ENCODE measurements at regions not wholly inside any gene's neighbourhood (a gene's known extent, or its start where the extent isn't known, plus 50 kb on each side); places are given as distances from the start of the nearest gene placed in this dataset.

DNA sequence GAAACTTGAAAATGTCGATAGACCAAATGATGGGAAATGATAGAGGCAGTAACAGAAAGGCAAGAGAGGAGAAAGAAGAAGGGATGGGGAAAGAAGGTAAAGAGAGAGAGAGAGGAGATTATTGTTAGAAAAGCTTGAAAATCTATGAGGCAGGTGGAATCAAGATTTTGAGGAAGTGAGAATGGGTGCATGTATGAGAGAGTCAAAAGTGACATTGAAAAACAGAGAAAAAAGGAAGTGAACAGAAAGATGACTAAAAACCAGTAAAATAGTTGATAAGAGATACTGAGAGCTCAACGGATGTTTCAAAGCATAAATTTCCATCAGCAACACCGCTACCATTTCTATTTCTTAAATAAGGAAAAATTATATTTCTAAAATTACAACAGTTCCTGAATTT is 327.4 kb upstream of the CWC22 start:
- Histone ChIP-seq H3K4me3 (no peak overlapping the region), H3K27ac (no peak overlapping the region), H3K27me3 (no peaks in the 10 kb centered on the region), H3K9me3 (peaks cover 0 to 7% (median 0%) of the 10 kb centered on the region in 4 donors), H3K36me3 (no peaks in the 10 kb centered on the region), H3K4me1 (no peaks in the 10 kb centered on the region)
- TF ChIP-seq, protein P1, sequence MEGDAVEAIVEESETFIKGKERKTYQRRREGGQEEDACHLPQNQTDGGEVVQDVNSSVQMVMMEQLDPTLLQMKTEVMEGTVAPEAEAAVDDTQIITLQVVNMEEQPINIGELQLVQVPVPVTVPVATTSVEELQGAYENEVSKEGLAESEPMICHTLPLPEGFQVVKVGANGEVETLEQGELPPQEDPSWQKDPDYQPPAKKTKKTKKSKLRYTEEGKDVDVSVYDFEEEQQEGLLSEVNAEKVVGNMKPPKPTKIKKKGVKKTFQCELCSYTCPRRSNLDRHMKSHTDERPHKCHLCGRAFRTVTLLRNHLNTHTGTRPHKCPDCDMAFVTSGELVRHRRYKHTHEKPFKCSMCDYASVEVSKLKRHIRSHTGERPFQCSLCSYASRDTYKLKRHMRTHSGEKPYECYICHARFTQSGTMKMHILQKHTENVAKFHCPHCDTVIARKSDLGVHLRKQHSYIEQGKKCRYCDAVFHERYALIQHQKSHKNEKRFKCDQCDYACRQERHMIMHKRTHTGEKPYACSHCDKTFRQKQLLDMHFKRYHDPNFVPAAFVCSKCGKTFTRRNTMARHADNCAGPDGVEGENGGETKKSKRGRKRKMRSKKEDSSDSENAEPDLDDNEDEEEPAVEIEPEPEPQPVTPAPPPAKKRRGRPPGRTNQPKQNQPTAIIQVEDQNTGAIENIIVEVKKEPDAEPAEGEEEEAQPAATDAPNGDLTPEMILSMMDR (IDR thresholded peaks at IDR 0.05) = no peak
- TF ChIP-seq POLR2A (IDR thresholded peaks at IDR 0.05) = no peak
- no peak for DNase-seq

- TF ChIP-seq, protein P1 (IDR thresholded peaks at IDR 0.05) = no peak
- no peak for TF ChIP-seq POLR2A (IDR thresholded peaks at IDR 0.05)
Measured at GRCh38 chr2:180328795-180329422, 321.8 kb upstream of the CWC22 start.

GRCh38 chr2:180327185-180327584 is 320.1 kb upstream of the CWC22 start:
- DNase-seq = no peak
- H3K9me3 ChIP-seq = no peaks in the 10 kb centered on the region
- no peaks in the 10 kb centered on the region for H3K4me1 ChIP-seq
- no peak overlapping the region for H3K27ac ChIP-seq
- no peaks in the 10 kb centered on the region for H3K36me3 ChIP-seq
- H3K4me3 ChIP-seq = no peak overlapping the region
- TF ChIP-seq POLR2A (IDR thresholded peaks at IDR 0.05) = no peak
- TF ChIP-seq, protein P1 (IDR thresholded peaks at IDR 0.05) = no peak
- no peaks in the 10 kb centered on the region for H3K27me3 ChIP-seq

More at GRCh38 chr2:180328795-180329422, 321.8 kb upstream of the CWC22 start:
- DNase-seq = no peak
- H3K27me3 ChIP-seq = no peaks in the 10 kb centered on the region
- no peak overlapping the region for H3K4me3 ChIP-seq
- H3K27ac ChIP-seq = no peak overlapping the region
- no peaks in the 10 kb centered on the region for H3K9me3 ChIP-seq
- H3K4me1 ChIP-seq = no peaks in the 10 kb centered on the region
- no peaks in the 10 kb centered on the region for H3K36me3 ChIP-seq

DNA sequence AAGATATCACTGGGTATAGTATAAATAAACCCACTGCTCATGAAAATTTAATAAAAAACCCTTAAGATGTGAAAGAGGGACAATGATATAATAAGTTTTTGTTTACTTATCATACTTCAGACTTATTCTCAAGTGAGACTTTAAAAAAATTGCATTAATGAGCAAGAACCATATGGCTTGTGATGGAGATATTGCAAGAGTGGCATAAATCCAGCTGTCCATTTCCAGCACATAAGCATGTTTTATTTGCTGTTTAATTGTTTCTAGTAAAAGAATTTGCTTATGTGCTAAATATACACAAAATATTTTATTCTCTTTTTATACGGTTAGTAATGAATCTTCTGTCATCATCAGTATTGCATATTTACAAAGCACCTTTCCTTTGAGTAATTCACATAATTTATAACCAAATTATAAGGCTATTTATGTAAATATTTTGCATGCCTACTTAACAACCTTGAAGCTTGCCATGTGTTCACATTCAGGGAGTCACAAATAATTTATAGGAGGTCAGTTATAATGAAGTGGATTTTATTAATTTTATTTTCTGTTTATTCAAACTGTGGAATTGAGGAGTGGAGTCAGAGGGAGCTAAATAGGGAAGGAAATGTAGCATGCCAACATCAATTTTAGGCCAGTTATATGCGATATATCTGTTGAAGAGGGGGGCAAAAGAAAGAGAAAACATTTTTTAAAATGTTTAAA is 318.5 kb upstream of the CWC22 start:
- TF ChIP-seq POLR2A (IDR thresholded peaks at IDR 0.05) = no peak
- TF ChIP-seq, protein P1 (IDR thresholded peaks at IDR 0.05) = no peak
- no peaks in the 10 kb centered on the region for H3K36me3 ChIP-seq
- no peak for DNase-seq
- no peak overlapping the region for H3K4me3 ChIP-seq
- no peaks in the 10 kb centered on the region for H3K27me3 ChIP-seq
- H3K4me1 ChIP-seq = no peaks in the 10 kb centered on the region
- no peak overlapping the region for H3K27ac ChIP-seq
- no peaks in the 10 kb centered on the region for H3K9me3 ChIP-seq

DNA sequence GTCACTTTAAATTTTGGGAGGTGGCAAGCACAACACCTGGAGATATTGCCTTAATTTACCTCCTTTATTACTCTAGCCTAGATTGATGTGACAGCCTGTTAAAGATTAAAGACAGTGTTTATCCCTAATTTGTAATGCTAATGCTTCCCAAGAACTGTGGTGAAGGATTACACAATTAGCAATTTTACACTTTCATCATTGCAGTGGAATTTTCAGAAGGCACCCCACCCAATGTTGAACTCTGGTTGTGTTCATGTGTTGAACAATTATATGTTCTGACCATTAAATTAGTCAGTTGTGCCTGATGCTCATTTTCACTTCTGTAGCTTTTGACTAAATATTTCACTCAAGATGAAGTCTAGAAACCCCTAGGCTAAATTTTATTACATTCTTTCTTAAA is 317.1 kb upstream of the CWC22 start:
- no peak overlapping the region for H3K27ac ChIP-seq
- no peaks in the 10 kb centered on the region for H3K27me3 ChIP-seq
- H3K4me1 ChIP-seq = no peaks in the 10 kb centered on the region
- H3K36me3 ChIP-seq = no peaks in the 10 kb centered on the region
- TF ChIP-seq, protein P1 (IDR thresholded peaks at IDR 0.05) = no peak
- TF ChIP-seq POLR2A (IDR thresholded peaks at IDR 0.05) = no peak
- DNase-seq = no peak
- no peak overlapping the region for H3K4me3 ChIP-seq
- H3K9me3 ChIP-seq = no peaks in the 10 kb centered on the region

Measured in Peyer's patch (tissue), 4 donors.